C4-2B (cell line): ENCODE measurements at regions not wholly inside any gene's neighbourhood (a gene's known extent, or its start where the extent isn't known, plus 50 kb on each side); places are given as distances from the start of the nearest gene placed in this dataset.

Experiments
- CTCF ChIP-seq: fragments of 450-650 bp; conservative IDR thresholded peaks from 2 replicates; pipeline ENCODE4 v1.5.1; 2017; ENCODE audit warnings: mild to moderate bottlenecking
- ZFX ChIP-seq: fragments of 450-650 bp; IDR thresholded peaks from 2 replicates; pipeline ENCODE4 v1.6.1; 2017

- no peak for TF ChIP-seq CTCF
- no peak for TF ChIP-seq ZFX
These were observed 138.1 kb upstream of the TAB2 start for GRCh38 chr6:149179431-149179830.
